Hematopoietic multipotent progenitor cell treated with erythropoietin and hydrocortisone succinate and interleukin-3 and kit ligand, for 4 days (in vitro differentiated cells): ENCODE measurements at regions not wholly inside any gene's neighbourhood (a gene's known extent, or its start where the extent isn't known, plus 50 kb on each side); places are given as distances from the start of the nearest gene placed in this dataset.

ENCODE experiments used
- DNase-seq: peaks from one replicate; pipeline ENCODE4 v3.0.0-alpha.2; 2015

GRCh38 chr6:105603788-105604586 lies 201.1 kb upstream of the PREP start:
- no peak for DNase-seq

- no peak for DNase-seq
These were observed 198.8 kb upstream of the PREP start for GRCh38 chr6:105601541-105602236.

GRCh38 chr6:105600336-105601260 lies 197.7 kb upstream of the PREP start:
- no peak for DNase-seq

GRCh38 chr6:105598264-105598663 lies 195.4 kb upstream of the PREP start:
- DNase-seq: no peak

GRCh38 chr6:105596284-105596755 lies 193.4 kb upstream of the PREP start:
- DNase-seq: no peak

GRCh38 chr6:105595829-105596228 lies 192.9 kb upstream of the PREP start:
- no peak for DNase-seq

GRCh38 chr6:105594821-105595220 lies 191.9 kb upstream of the PREP start:
- DNase-seq: no peak

- no peak for DNase-seq
These were observed 191.2 kb upstream of the PREP start for GRCh38 chr6:105593805-105594671.

- DNase-seq: no peak
These were observed 190.3 kb upstream of the PREP start for GRCh38 chr6:105593056-105593690.

- no peak for DNase-seq
These were observed 189.4 kb upstream of the PREP start for GRCh38 chr6:105592329-105592728.

- DNase-seq: peak; percentile 63
These were observed 188.2 kb upstream of the PREP start for GRCh38 chr6:105591053-105591452.

- no peak for DNase-seq
These were observed 185.3 kb upstream of the PREP start for GRCh38 chr6:105588123-105588710.

- DNase-seq: no peak
These were observed 184.7 kb upstream of the PREP start for GRCh38 chr6:105587349-105588122.

- DNase-seq: no peak
These were observed 175.4 kb upstream of the PREP start for GRCh38 chr6:105578179-105578707.

- no peak for DNase-seq
These were observed 170.7 kb upstream of the PREP start for GRCh38 chr6:105573556-105573955.

- no peak for DNase-seq
These were observed 170.3 kb upstream of the PREP start for GRCh38 chr6:105573138-105573537.

GRCh38 chr6:105570416-105570815 lies 167.5 kb upstream of the PREP start:
- peak; percentile 14 for DNase-seq

- DNase-seq: no peak
These were observed 166.8 kb upstream of the PREP start for GRCh38 chr6:105569706-105570105.

GRCh38 chr6:105568751-105569150 lies 165.9 kb upstream of the PREP start:
- DNase-seq: no peak

GRCh38 chr6:105568142-105568541 lies 165.3 kb upstream of the PREP start:
- no peak for DNase-seq
